HG02798 (cell line): ENCODE measurements at regions not wholly inside any gene's neighbourhood (a gene's known extent, or its start where the extent isn't known, plus 50 kb on each side); places are given as distances from the start of the nearest gene placed in this dataset.

Source experiments
- ATAC-seq: cut with Tn5 transposase; IDR thresholded peaks from one replicate; pipeline ENCODE4 v1.9.1; 2021; ENCODE audit warnings: mild to moderate bottlenecking; ENCODE audit not compliant: unreplicated experiment, poor library complexity

DNA sequence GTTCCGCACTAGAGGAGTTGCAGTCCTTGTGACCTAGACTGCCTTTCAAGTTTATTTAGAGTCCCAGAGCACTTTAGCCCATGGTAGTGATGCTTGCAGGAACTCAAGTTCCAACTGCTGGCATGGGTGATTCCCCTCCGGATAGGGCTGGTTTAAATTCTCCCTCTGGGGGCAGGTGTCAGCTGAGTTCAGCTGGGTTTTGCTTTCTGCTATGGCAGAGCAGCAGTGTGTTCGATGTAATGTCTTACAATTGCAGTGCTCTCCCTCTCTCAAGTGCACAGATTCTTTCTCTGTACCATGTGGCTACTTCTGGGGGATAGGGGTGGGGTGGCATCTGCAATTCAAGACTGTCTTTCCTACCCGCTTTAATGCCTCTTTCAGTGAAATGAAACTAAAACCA lies 164.8 kb upstream of the ZIC3 start:
- ATAC-seq: no peak

DNA sequence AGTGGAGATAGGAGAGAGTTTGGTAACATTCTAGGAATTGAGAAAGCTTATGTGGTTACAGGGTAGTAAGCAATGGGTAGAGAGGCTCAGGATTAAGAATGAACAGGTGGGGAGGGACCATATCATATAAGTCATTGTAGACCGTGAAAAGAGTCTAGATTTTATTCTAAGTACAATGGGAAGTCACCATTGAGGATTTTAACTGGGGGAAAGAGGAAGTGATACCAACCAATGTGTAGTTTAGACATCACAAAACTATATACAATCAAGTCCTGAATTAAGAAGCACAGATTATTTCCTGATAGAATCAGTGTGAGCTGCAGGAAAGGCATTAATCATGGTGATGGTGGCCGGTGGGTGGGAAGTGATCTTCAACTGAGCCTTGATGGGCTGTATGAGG lies 178.3 kb upstream of the ZIC3 start:
- no peak for ATAC-seq

DNA sequence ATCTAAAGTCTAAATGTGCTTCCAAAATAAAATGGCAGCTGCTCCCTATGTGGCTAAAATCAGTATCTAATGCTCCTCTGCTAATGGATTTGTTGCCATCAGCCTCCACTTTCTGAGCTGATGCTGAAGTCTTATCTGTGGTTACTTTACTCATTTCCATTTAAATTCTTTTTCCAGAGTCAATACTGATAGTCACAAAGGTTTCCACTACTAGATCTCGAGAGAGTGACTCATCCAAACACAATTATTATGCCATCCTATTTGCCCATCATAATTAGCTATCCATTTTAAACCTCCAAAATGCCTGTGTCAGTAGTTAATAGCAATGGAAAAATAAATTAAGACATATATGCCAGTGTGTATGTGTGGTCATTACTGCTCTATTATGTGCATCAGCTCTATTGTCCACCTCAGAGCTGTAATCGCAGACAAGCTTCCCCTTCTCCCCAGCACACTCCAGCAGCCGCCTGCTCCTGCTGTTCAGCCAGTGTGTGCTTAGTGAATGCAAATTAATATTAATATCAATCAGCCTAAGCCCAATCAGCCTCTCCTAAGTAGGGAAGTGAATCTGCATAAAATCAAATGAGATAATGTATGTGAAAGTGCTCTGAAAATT lies 199.8 kb upstream of the ZIC3 start:
- ATAC-seq: no peak

- no peak for ATAC-seq
Observed at GRCh38 chrX:137363559-137363958, 202.4 kb upstream of the ZIC3 start.

- ATAC-seq: no peak
Observed at GRCh38 chrX:137362583-137362982, 203.3 kb upstream of the ZIC3 start.

DNA sequence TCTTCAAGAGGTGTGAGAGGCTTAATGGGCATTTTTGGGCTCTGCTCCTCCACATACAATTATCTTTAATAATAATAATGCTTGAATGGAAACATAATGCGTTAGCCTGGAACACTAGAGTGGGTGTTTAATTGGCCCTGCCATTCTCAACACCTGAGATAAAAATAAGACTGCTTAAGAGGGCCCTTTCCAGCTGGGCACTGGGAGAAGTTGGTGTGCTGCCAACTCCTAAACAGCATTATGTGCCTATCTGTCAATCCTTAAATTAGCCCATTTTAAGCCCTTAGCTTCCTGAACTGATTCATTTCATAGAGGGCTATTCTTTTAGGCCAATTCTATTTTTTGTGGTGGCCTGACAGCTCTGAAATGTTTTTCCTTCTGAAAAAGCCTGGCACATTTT lies 211.1 kb upstream of the ZIC3 start:
- no peak for ATAC-seq

- ATAC-seq: no peak
Observed at GRCh38 chrX:137353404-137353803, 212.5 kb upstream of the ZIC3 start.

- ATAC-seq: no peak
Observed at GRCh38 chrX:137352101-137352660, 213.7 kb upstream of the ZIC3 start.

DNA sequence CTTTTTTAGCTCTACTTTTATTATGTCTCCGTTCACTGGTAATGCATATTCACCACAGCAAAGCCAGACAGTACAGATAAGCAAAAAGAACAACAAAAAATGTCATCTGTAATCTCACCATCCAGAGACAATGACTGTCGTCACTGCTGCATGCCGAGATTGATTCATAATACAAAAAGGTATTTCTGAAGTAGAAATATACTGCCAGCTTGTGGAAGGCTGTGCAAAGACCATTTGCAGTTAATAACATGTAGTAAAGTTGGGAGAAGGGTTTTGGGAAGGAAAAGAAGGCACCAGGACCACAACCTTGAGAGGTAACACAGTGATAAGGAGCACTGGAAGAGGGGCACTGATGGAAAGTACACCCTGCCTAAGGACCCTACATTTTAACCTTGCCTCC lies 223.0 kb upstream of the ZIC3 start:
- no peak for ATAC-seq

GRCh38 chrX:137313627-137314026 lies 252.3 kb upstream of the ZIC3 start:
- ATAC-seq: no peak

DNA sequence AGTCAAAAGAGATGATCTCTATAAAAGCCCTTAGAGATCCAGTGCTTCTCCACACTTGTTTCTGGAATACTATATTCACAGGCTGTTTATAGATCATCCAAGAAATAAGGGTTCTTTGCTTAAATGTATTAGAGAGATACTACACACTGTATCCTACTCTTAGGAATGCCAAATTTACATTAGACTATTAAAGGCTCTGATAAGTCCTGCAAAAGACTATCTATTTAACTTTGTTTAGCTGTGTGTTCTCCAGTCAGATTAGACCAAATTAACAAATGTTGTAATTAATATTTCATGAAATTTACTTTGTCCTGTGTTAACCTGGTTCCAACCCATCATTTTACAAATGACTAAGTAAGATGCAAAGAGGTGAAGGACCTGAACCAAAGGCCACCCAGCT lies 260.5 kb upstream of the ZIC3 start:
- no peak for ATAC-seq

DNA sequence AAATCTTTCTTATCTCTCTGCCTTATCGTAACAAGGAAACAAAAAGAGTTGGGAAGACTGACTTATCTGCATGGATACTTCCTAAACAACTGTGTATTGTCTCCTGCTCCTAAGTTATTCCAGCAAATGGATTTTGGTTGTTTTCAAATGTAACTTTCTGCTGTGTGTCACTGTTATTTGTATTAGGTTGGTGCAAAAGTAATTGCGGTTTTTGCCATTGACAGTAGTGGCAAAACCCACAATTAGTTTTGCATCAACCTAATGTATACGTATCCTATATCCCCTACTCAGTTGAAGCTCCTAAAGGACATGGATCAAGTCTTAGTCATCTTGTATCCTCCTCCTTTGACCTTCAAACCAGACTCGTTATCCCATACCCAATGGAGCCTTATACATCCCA lies 263.4 kb upstream of the GPR101 start:
- no peak for ATAC-seq

GRCh38 chrX:137290011-137290410 lies 256.2 kb upstream of the GPR101 start:
- no peak for ATAC-seq

- ATAC-seq: no peak
Observed at GRCh38 chrX:137287191-137287590, 253.4 kb upstream of the GPR101 start.

GRCh38 chrX:137286423-137286822 lies 252.6 kb upstream of the GPR101 start:
- no peak for ATAC-seq

DNA sequence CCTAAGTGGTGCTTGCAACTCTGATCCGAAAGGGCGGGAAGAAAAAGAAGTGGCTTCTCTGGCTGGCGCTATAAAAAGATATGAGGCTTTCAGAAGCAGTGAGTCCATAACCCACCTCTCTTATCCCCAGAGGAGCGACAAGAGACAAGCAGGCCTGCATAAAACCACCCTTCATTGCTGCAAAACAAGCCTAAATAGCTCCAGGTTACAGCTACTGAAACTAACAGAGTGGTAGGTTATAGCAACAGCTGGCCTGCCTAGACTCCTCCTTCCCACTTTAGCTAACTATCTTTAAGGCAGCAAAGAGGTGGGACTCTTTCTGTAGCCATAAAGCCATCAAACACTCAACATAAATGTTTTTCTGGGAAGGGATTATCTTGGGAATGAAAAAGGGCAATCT lies 245.0 kb upstream of the GPR101 start:
- no peak for ATAC-seq

DNA sequence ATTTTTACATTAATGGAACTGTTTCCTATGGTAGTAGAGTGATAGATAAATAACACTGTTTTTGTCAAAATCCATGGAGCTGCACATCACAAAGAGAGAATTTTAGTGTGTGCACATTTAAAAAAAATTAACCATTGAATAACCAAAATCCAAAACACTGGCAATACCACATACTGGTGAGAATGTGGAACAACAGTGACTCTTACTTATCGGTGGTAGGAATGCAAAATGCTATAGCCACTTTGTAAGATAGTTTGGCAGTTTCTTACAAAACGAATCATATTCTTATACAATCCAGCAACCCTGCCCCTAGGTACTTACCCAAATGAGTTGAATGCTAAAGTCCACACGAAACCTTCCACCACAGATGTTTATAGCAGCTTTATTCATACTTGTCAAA lies 229.6 kb upstream of the GPR101 start:
- ATAC-seq: no peak

- ATAC-seq: no peak
Observed at GRCh38 chrX:137245183-137245582, 211.4 kb upstream of the GPR101 start.

- no peak for ATAC-seq
Observed at GRCh38 chrX:137236837-137237236, 203.0 kb upstream of the GPR101 start.

GRCh38 chrX:137234651-137235402 lies 201.0 kb upstream of the GPR101 start:
- ATAC-seq: no peak

DNA sequence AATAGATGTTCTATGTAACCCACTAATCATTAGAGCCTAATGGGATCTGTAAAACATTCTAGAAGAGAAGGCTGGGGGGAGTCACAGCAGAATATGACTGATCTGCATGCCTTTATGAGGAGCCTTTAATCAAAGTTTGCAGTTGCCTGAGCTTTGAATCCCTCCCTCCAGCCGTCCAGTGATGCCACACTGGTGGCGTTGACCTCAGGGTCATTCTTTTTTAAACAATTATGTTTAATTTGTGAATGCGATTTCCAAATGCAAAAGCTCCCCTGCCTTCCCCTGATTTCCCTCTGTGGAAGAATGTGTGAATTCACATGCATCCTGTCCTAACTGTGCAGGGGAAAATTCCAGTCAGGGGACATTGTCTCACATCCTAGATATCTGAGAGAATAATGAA lies 199.7 kb upstream of the GPR101 start:
- ATAC-seq: no peak

- ATAC-seq: no peak
Observed at GRCh38 chrX:137227151-137227550, 193.4 kb upstream of the GPR101 start.
